Gastroesophageal sphincter (tissue), 3 donors: ENCODE measurements at regions not wholly inside any gene's neighbourhood (a gene's known extent, or its start where the extent isn't known, plus 50 kb on each side); places are given as distances from the start of the nearest gene placed in this dataset.

Experiments
- POLR2AphosphoS5 ChIP-seq: sonication (generic); formaldehyde crosslinking; IDR thresholded peaks from one replicate; pipeline ENCODE4 v1.6.1; 2017; ENCODE audit warnings: antibody characterized with exemption
- TF ChIP-seq, protein P1 (sequence below), 4 experiments: fragments of 200-600 bp in 2 of 4; fragments of 450-650 bp in 2 of 4; sonication (generic) in 1 of 4; IDR thresholded peaks; one replicate each; pipeline ENCODE4 v1.5.1; 2017 to 2019; ENCODE audit warnings: antibody characterized with exemption in 4 of 4, mild to moderate bottlenecking in 2 of 4, moderate library complexity in 2 of 4

DNA sequence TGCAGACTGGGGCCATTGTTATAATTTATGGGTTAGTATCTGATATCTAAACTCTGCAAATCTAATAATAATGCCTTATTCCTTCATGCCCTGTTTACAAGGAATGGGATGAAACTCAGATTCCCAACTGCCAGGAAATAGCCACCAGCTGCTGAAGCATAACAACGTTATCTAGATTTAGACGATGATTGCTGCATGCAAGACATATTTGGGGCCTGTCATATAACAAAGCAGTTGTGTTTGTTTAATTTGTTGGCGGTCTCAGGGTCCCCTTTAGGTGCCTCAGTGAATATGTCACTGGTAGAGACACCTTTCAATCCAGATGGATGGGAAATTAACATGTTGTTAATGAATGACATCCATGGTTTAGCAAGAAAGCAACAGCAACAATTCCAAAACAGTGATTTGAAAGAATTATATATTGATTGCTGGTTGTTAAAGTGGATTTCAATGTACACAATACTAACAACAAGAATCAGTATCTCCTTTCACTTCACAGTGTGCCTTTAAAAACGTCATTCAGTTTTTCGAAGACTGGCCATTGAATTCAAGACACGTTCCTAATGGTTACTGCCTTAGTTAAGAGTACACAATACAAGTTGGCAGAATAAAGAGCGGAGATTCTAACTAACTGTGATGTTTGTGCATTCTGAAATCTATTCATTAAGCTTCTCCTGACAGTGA, 860.6 kb upstream of the CELF2 start:
- no peak for TF ChIP-seq POLR2AphosphoS5
- TF ChIP-seq, protein P1, sequence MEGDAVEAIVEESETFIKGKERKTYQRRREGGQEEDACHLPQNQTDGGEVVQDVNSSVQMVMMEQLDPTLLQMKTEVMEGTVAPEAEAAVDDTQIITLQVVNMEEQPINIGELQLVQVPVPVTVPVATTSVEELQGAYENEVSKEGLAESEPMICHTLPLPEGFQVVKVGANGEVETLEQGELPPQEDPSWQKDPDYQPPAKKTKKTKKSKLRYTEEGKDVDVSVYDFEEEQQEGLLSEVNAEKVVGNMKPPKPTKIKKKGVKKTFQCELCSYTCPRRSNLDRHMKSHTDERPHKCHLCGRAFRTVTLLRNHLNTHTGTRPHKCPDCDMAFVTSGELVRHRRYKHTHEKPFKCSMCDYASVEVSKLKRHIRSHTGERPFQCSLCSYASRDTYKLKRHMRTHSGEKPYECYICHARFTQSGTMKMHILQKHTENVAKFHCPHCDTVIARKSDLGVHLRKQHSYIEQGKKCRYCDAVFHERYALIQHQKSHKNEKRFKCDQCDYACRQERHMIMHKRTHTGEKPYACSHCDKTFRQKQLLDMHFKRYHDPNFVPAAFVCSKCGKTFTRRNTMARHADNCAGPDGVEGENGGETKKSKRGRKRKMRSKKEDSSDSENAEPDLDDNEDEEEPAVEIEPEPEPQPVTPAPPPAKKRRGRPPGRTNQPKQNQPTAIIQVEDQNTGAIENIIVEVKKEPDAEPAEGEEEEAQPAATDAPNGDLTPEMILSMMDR (IDR thresholded peaks at IDR 0.05), result no peak
